SIG-M5 treated with dmso at 0.1 percent for 504 hours (cell line): ENCODE measurements at regions not wholly inside any gene's neighbourhood (a gene's known extent, or its start where the extent isn't known, plus 50 kb on each side); places are given as distances from the start of the nearest gene placed in this dataset.
"Not testable (repeated sequence)": the region's sequence is repeated elsewhere in the genome, so short reads cannot be mapped to it uniquely, and the experiment has no call there.

Experiments used
- DNase-seq: peaks from one replicate; lab custom pipeline; 2025; ENCODE audit not compliant: unreplicated experiment; lab: John Stamatoyannopoulos, UW

DNA sequence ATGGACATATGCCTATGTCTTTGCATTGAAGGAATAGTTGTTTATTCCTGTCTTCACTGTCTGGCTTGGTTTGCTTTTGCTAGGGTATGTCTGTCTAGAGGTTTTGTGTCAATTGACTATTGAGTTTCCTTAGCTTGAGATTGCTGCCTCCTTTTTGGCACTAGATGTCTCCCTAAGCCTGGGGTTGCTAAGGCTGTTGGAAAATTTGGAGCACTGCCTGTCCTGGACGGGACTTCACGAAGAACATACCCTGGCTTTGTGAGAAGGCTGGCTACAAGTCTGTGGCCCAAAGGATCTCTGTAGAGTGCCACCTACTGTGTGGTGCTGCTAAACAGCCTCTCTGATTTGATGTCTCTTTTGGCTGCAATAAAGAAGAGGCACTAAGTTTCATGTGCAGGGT is 183.8 kb upstream of the NUDT10 start:
- peak; percentile 5 for DNase-seq

DNA sequence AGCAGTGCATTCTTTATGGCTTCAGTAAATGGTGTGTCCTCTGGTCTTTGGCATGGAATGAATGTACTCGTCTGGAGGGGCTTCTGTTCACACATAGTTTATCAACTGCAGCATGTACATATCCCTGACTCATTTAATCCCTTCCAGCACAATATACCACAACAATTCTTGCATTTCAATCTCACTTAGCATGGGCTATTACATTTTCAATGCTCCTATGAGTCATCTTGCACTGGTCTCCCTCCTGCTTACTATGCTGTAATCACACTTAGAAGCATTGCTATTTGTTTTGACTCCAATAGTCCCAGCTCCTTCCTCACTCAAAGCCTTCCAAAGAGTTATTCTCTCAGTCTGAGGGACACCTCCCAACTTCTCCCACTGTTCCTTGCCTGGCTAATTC is 180.9 kb upstream of the NUDT10 start:
- DNase-seq = no peak

DNA sequence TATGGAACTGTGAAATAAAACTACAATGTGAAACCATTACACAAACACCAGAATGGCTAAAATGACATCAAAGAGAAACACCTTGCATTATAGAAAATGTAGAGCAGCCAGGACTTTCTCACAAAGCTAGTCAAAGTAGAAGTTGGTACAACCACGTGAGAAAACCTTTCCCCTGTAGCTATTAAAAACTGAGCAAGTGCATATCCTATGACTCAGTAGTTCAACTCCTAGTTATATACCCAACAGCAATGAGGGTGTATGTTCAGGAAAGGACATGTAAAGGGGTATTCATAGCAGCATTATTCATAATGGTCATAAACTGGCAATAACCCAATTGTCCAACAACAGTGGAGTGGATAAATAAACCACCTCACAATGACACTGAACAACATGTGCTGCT is 177.5 kb upstream of the NUDT10 start:
- DNase-seq = no peak

DNA sequence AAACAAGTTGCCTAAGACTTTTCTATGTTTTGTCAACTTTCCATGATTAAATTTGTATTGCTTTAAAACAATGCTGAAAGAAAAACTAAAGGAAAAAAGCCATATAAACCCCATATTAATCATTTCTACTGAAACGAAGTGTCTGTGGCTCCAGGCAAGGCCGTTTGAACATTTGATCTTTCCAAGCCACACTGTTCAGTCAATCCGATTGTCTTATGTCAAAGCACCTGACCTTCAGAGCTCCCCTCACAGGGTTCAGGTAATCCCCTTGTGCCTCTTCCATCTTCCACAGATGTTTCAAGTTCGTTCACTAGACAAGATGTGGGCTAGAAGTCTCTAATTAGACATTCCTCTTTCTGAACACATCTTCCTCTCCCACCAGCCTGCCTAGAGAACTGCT is 177.1 kb upstream of the NUDT10 start:
- no peak for DNase-seq

DNA sequence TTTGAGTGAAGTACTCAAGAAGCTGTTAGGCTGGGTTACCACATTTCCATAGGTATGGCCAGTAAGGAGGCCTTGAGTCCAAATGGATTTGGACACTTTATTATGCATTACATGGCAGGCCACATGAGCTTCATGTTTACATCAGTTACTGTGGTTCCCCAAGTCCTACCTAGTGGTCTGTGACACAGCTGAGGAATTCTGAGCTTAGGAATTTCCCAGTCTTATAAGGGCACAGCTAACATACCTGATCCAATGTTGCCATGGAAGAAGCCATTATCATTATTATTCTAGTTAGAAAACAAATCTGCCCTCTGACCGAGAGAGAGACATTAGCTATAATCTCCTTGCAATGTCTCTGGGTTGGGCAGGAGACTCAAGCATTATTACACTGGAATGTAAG is 174.4 kb upstream of the NUDT10 start:
- no peak for DNase-seq

DNA sequence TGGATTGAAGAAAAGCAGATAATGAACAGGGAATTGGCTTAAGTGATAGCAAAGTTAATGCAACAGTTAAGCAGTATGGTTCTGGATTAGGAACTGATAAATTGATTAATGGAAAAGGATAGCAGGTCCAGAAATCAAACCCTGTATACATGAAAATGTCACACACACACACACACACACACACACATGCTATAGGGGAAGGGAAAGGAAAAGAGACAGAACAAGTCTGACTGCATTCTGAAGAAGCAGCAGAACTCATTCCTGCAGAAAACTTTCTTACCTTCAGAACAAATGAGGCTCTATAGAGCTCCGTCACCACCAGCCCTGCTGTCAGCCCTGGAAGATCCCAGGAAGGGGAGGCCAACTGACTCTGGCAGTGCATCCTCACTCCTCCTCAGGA is 173.2 kb upstream of the NUDT10 start:
- DNase-seq = not testable (repeated sequence)

DNA sequence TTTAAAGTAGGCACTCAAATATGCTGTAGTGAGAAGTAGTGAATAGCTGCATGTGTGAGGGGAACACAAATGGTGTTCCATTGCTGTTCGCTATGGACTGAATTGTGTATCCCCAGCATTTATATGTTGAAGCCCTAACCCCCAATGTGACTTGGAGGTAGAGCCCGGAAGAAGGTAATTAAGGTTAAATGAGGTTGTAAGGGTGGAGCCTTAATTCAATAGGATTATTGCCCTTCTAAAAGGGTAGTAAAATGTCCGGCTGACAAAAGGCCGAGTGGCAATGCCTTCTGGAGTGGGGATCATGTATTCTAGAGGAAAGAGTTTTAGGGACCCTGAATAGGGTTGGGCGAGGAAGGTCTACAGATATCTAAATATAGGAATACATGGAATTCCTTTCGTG is 168.9 kb upstream of the NUDT10 start:
- no peak for DNase-seq

DNA sequence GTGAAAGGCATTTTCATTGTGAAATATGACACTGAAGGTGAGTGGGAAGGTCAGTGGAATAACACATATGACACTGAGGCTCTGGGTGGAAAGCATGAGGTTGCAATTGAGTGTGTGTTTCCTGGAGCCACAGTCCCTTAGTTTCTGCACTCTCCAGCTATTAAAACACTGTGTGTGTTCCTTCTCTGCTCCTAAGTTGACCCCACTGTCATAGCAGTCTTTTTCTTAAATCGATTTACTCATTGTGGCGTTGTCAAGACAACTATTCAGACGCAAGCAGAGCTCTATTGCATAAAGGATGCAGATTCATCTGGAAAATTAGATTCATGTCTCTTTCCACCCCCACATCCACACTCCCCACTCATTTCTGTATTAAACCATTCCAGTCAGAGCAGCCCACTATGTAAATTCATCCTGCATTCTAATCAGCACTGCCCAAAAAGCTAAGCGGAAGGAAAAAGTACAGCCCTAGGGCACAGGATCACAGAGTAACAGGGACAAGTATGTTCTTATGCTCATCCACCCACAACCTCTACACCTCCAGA is 154.2 kb upstream of the NUDT10 start:
- not testable (repeated sequence) for DNase-seq

DNA sequence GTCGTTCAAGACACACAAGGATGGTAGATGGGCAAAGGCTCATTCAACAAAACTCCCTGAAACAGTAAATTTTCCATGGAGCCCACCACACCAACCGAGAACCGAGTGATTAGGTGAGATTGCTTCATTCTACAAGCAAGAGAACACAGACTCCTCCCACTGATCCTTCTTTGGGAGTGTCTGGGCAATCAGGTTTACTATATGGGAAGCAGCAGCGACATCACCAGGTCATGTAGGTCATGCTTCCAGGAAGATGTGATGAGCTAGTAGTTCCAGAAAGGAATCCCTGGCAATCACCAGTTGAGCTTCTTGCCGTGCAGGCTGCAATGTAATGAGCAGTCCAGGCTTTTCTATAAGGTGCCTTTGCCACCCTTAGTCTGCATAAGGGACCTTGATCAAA is 152.8 kb upstream of the NUDT10 start:
- not testable (repeated sequence) for DNase-seq

DNA sequence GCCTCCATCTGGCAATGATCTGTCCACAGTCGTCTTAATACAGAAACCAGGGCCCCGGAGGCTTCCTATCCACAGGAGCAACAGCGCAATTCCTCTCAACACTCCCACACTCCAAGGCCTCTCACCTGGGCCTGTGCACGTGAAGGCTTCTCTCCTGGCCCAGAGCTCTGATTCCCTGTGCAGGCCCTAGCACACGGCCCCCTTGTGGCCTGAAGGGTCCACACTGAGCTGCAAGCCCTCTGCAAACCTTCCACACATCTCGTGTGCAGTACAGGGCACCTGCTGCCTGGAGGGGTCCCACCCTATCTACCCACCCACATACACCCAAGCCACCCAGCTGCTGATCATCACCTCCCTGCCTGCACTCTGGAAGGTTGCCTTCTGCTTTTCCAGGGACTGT is 150.1 kb upstream of the NUDT10 start:
- DNase-seq = no peak

DNA sequence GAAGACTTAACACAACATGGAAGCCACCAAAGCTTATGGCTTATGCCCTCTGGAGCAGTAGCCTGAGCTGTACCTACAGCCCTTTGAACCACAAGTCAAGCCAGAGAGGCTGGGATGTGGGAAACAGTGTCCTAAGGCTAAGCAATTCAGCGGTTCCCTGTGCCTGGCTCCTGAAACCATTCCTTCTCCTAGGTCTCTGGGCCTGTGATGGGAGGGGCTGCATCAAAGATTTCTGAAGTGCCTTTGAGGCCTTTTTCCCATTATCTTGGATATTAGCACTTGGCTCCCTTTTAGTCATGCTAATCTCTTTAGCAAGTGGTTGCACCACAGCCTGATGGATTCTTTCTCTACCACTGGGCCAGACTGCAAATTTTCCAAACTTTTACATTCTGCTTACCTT is 140.5 kb upstream of the NUDT10 start:
- DNase-seq = no peak

DNA sequence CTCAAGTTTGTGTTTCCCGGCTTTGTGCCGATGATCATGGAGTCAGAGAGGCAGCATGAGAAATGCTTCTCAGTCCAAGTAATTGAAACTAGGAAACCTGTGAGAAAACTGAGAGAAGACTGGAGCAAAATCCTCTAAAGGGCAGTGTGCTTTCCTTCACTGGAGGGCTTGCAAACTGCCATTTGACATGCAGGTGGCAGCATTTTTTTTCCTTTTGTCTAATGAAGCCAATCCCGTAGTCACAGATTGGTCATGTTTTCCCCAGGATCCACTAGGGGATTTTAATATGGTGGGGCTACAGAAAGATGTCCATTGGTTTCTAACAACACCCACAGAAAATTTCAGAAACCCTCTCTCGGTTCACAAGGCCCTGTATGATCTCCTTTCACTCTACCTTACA is 117.4 kb upstream of the NUDT10 start:
- DNase-seq = no peak

DNA sequence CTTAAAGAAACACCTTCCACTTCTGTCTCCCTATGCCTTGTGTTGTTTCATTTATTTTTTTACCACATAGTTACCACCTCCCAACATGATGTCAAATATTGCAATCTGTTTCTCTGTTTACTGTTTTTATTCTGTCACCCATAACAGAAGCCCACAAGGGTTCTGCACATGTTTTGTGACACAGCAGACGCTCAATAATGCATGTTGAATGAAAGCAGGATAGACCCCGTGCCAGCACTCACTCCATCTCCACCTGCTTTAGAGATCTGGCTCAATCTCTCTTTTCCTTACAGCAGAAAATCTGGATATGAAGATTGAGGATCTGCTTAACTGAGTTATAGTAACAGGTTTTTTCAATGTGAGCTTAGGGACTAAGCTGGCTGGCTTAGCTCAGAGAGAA is 116.8 kb upstream of the NUDT10 start:
- no peak for DNase-seq

DNA sequence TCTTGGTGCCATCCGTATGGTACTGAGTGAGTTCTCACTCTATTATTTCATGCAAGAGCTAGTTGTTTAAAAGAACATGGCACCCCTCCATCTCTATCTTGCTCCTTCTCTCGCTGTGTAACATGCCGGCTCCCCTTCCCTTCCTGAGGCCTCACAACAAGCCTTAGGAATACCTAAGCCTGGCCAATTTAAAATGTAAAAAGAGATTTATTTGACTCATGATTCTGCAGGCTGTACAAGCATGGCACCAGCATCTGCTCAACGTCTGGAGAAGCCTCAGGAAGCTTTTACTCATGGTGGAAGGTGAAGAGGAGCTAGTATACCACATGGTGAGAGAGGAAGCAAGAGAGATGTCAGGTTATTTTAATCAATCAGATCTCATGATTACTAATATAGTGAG is 90.4 kb upstream of the NUDT10 start:
- DNase-seq = no peak

DNA sequence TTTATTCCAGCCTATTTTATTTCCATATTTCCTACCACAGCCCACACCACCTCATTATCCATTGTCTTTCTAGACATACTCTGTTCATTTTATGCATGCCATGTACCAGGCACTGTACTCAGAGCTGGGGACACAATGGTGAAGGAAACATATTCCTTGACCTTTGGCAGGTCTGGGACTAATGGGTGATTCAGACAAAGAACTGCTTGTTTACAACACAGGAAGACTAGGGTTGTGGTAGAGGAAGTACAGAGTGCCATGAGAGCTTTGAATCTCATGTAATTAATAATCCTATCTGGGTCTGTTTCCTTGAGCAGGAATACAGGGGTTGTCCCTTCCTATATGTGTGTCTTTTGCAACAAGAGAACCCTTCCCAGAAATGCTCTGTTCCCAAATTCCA is 75.1 kb upstream of the NUDT10 start:
- DNase-seq = no peak

DNA sequence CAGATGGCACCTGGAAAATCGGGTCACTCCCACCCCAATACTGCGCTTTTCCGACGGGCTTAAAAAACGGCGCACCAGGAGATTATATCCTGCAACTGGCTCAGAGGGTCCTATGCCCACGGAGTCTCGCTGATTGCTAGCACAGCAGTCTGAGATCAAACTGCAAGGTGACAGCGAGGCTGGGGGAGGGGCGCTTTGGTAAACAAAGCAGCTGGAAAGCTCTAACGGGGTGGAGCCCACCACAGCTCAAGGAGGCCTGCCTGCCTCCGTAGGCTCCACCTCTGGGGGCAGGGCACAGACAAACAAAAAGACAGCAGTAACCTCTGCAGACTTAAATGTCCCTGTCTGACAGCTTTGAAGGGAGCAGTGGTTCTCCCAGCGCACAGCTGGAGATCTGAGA is 70.4 kb upstream of the NUDT10 start:
- not testable (repeated sequence) for DNase-seq

DNA sequence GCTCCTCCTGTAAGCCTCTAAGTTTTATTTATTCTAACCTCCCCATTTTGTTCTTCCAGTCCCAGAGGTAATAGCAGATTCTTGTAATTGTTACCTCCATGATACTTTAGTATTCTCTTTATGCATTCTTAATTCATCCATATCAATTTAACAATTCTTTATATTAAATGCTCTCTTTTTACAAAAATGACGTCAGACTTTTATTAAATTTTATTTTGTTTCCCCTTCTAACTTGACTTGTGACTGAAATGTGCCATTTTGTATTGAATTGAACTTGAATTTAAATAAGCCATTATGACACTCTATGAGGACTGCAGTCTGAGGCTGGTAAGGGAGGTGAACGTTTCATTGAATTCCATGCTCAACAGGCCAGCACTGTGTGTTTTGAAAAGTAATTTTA is 60.0 kb upstream of the NUDT10 start:
- DNase-seq = no peak

DNA sequence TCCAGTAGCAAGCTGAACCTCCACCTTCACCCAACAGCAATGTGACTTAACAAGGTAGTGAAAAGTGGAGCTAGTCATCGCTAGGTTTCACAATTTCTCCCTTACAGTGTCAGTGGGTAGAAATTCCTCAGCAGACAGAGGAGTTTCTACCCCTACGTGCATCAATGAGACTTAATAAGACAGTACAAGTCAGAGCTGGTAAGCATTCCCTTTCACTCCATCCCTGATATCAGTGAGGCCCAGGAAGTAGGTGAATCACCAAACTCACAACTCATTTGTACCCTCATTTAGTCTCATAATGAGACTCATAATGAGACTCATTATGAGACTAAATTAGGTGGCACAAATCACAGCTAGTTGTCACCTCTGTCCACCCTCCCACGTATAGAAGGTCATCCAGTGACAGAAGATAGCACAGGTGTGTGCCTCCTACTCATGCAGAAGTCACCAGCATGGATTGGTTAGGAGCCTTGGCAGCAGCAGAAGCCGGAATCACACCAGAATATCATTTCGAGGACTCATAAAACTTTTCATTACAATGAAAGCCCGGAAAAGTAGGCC is 50.8 kb upstream of the NUDT10 start:
- no peak for DNase-seq
